ENCODE measurements at regions not wholly inside any gene's neighbourhood (a gene's known extent, or its start where the extent isn't known, plus 50 kb on each side); places are given as distances from the start of the nearest gene placed in this dataset.

- Mint-ChIP-seq H3K4me1 (no peaks in the 10 kb centered on the region), H3K4me3 (no peak overlapping the region), H3K36me3 (peaks cover 0 to 4% (median 0%) of the 10 kb centered on the region in 3 donors), H3K27me3 (peaks cover 0 to 1% (median 0%) of the 10 kb centered on the region in 5 donors), H3K9me3 (peaks cover 0 to 6% (median 2%) of the 10 kb centered on the region in 9 donors), H3K27ac (no peak overlapping the region)
- ATAC-seq (no peak), DNase-seq (no peak)
- POLR2A ChIA-PET: no interaction called here
Measured at GRCh38 chr7:15936991-15937390, 250.5 kb upstream of the MEOX2 start.

- no peak overlapping the region for H3K4me3 Mint-ChIP-seq
- ATAC-seq (no peak), DNase-seq (no peak)
- peaks cover 0 to 1% (median 0%) of the 10 kb centered on the region in 5 donors for H3K27me3 Mint-ChIP-seq
- peaks cover 0 to 20% (median 5%) of the 10 kb centered on the region in 9 donors for H3K9me3 Mint-ChIP-seq
- no peaks in the 10 kb centered on the region for H3K4me1 Mint-ChIP-seq
- no peak overlapping the region for H3K27ac Mint-ChIP-seq
- H3K36me3 Mint-ChIP-seq: peaks cover 0 to 1% (median 0%) of the 10 kb centered on the region in 3 donors
- POLR2A ChIA-PET: no interaction called here
Measured at GRCh38 chr7:15932318-15932717, 245.8 kb upstream of the MEOX2 start.

- H3K27ac Mint-ChIP-seq: no peak overlapping the region
- H3K4me3 Mint-ChIP-seq: no peak overlapping the region
- DNase-seq (no peak), ATAC-seq (no peak)
- peaks cover 0 to 7% (median 0%) of the 10 kb centered on the region in 3 donors for H3K36me3 Mint-ChIP-seq
- no peaks in the 10 kb centered on the region for H3K27me3 Mint-ChIP-seq
- H3K9me3 Mint-ChIP-seq: peaks cover 0 to 39% (median 4%) of the 10 kb centered on the region in 9 donors
- POLR2A ChIA-PET: no interaction called here
- H3K4me1 Mint-ChIP-seq: peaks cover 0 to 5% (median 0%) of the 10 kb centered on the region in 4 donors
Measured at GRCh38 chr7:15929411-15929810, 242.9 kb upstream of the MEOX2 start.

- H3K27me3 Mint-ChIP-seq: no peaks in the 10 kb centered on the region
- H3K4me3 Mint-ChIP-seq: no peak overlapping the region
- H3K36me3 Mint-ChIP-seq: peaks cover 0 to 7% (median 0%) of the 10 kb centered on the region in 3 donors
- POLR2A ChIA-PET: no interaction called here
- no peak for ATAC-seq
- H3K27ac Mint-ChIP-seq: no peak overlapping the region
- no peak for DNase-seq
- peaks cover 0 to 5% (median 0%) of the 10 kb centered on the region in 4 donors for H3K4me1 Mint-ChIP-seq
- H3K9me3 Mint-ChIP-seq: peaks cover 3 to 29% (median 9%) of the 10 kb centered on the region in 9 donors
Measured at GRCh38 chr7:15925608-15926007, 239.1 kb upstream of the MEOX2 start.

- ATAC-seq (no peak), DNase-seq (no peak)
- POLR2A ChIA-PET: no interaction called here
- Mint-ChIP-seq H3K27ac (no peak overlapping the region), H3K4me3 (no peak overlapping the region), H3K27me3 (no peaks in the 10 kb centered on the region), H3K9me3 (peaks cover 3 to 25% (median 7%) of the 10 kb centered on the region in 9 donors), H3K4me1 (peaks cover 0 to 5% (median 0%) of the 10 kb centered on the region in 4 donors), H3K36me3 (peaks cover 0 to 7% (median 0%) of the 10 kb centered on the region in 3 donors)
Measured at GRCh38 chr7:15924910-15925309, 238.4 kb upstream of the MEOX2 start.

GRCh38 chr7:15922002-15922401 is 235.5 kb upstream of the MEOX2 start:
- Mint-ChIP-seq H3K27me3 (no peaks in the 10 kb centered on the region), H3K36me3 (peaks cover 0 to 3% (median 0%) of the 10 kb centered on the region in 3 donors), H3K27ac (no peak overlapping the region), H3K9me3 (peaks cover 2 to 33% (median 9%) of the 10 kb centered on the region in 9 donors), H3K4me3 (no peak overlapping the region), H3K4me1 (peaks cover 0 to 5% (median 0%) of the 10 kb centered on the region in 4 donors)
- DNase-seq: no peak
- POLR2A ChIA-PET: no interaction called here
- no peak for ATAC-seq

- ATAC-seq (no peak), DNase-seq (no peak)
- H3K36me3 Mint-ChIP-seq: peaks cover 0 to 3% (median 0%) of the 10 kb centered on the region in 3 donors
- peaks cover 0 to 29% (median 9%) of the 10 kb centered on the region in 9 donors for H3K9me3 Mint-ChIP-seq
- H3K27ac Mint-ChIP-seq: no peak overlapping the region
- POLR2A ChIA-PET: no interaction called here
- H3K4me3 Mint-ChIP-seq: no peak overlapping the region
- H3K27me3 Mint-ChIP-seq: no peaks in the 10 kb centered on the region
- peaks cover 0 to 5% (median 0%) of the 10 kb centered on the region in 4 donors for H3K4me1 Mint-ChIP-seq
Measured at GRCh38 chr7:15921576-15921975, 235.1 kb upstream of the MEOX2 start.

GRCh38 chr7:15920953-15921352 is 234.5 kb upstream of the MEOX2 start:
- H3K27ac Mint-ChIP-seq: no peak overlapping the region
- H3K4me3 Mint-ChIP-seq: no peak overlapping the region
- peaks cover 0 to 3% (median 0%) of the 10 kb centered on the region in 3 donors for H3K36me3 Mint-ChIP-seq
- H3K27me3 Mint-ChIP-seq: no peaks in the 10 kb centered on the region
- no peak for DNase-seq
- no peak for ATAC-seq
- peaks cover 0 to 5% (median 0%) of the 10 kb centered on the region in 4 donors for H3K4me1 Mint-ChIP-seq
- POLR2A ChIA-PET: no interaction called here
- H3K9me3 Mint-ChIP-seq: peaks cover 0 to 23% (median 9%) of the 10 kb centered on the region in 9 donors

GRCh38 chr7:15916681-15917380 is 230.3 kb upstream of the MEOX2 start:
- no peak for ATAC-seq
- H3K36me3 Mint-ChIP-seq: no peaks in the 10 kb centered on the region
- POLR2A ChIA-PET: no interaction called here

GRCh38 chr7:15915686-15916293 is 229.3 kb upstream of the MEOX2 start:
- Mint-ChIP-seq H3K4me1 (no peaks in the 10 kb centered on the region), H3K4me3 (no peak overlapping the region), H3K9me3 (peaks cover 0 to 24% (median 4%) of the 10 kb centered on the region in 9 donors), H3K36me3 (no peaks in the 10 kb centered on the region), H3K27ac (no peak overlapping the region), H3K27me3 (no peaks in the 10 kb centered on the region)
- POLR2A ChIA-PET: no interaction called here
- ATAC-seq: no peak
- DNase-seq: no peak

More at GRCh38 chr7:15916681-15917380, 230.3 kb upstream of the MEOX2 start:
- no peaks in the 10 kb centered on the region for H3K27me3 Mint-ChIP-seq
- no peak overlapping the region for H3K27ac Mint-ChIP-seq
- no peak overlapping the region for H3K4me3 Mint-ChIP-seq
- H3K4me1 Mint-ChIP-seq: no peaks in the 10 kb centered on the region
- no peak for DNase-seq
- peaks cover 0 to 24% (median 4%) of the 10 kb centered on the region in 9 donors for H3K9me3 Mint-ChIP-seq

- POLR2A ChIA-PET: no interaction called here
- no peaks in the 10 kb centered on the region for H3K36me3 Mint-ChIP-seq
- H3K27ac Mint-ChIP-seq: no peak overlapping the region
- H3K4me1 Mint-ChIP-seq: no peaks in the 10 kb centered on the region
- no peak for ATAC-seq
- no peak for DNase-seq
- H3K27me3 Mint-ChIP-seq: no peaks in the 10 kb centered on the region
- peaks cover 0 to 24% (median 4%) of the 10 kb centered on the region in 9 donors for H3K9me3 Mint-ChIP-seq
- no peak overlapping the region for H3K4me3 Mint-ChIP-seq
Measured at GRCh38 chr7:15914611-15915010, 228.1 kb upstream of the MEOX2 start.

GRCh38 chr7:15906436-15906835 is 220.0 kb upstream of the MEOX2 start:
- no peak overlapping the region for H3K4me3 Mint-ChIP-seq
- H3K27me3 Mint-ChIP-seq: no peaks in the 10 kb centered on the region
- no peaks in the 10 kb centered on the region for H3K36me3 Mint-ChIP-seq
- POLR2A ChIA-PET: no interaction called here
- no peak for DNase-seq
- H3K4me1 Mint-ChIP-seq: no peaks in the 10 kb centered on the region
- ATAC-seq: peak in 1 of 2 donors; percentile 20
- H3K27ac Mint-ChIP-seq: no peak overlapping the region
- H3K9me3 Mint-ChIP-seq: peaks cover 0 to 15% (median 3%) of the 10 kb centered on the region in 9 donors

- POLR2A ChIA-PET: no interaction called here
- no peak for ATAC-seq
Measured at GRCh38 chr7:15905251-15906040, 219.0 kb upstream of the MEOX2 start.

More at GRCh38 chr7:15905251-15906040, 219.0 kb upstream of the MEOX2 start:
- DNase-seq: no peak
- peaks cover 0 to 15% (median 3%) of the 10 kb centered on the region in 9 donors for H3K9me3 Mint-ChIP-seq
- H3K36me3 Mint-ChIP-seq: no peaks in the 10 kb centered on the region
- no peaks in the 10 kb centered on the region for H3K4me1 Mint-ChIP-seq
- no peak overlapping the region for H3K27ac Mint-ChIP-seq
- no peak overlapping the region for H3K4me3 Mint-ChIP-seq
- H3K27me3 Mint-ChIP-seq: no peaks in the 10 kb centered on the region
